A673 (cell line): ENCODE measurements at regions not wholly inside any gene's neighbourhood (a gene's known extent, or its start where the extent isn't known, plus 50 kb on each side); places are given as distances from the start of the nearest gene placed in this dataset.

ENCODE experiments used
- BruUV-seq: library from RNA; stranded (reverse); fragments of 400-500 nt; replicated peaks from 2 replicates; lab custom pipeline; 2021; lab: Mats Ljungman, UMichigan
- CTCF ChIA-PET: fragments of 300-600 bp; sonication (Branson Sonifier 250); formaldehyde crosslinking; loops from one replicate; lab custom pipeline; 2022; ENCODE audit warnings: antibody characterized with exemption; lab: Charles Lee
- POLR2A ChIA-PET: fragments of 300-600 bp; sonication (Branson Sonifier 250); formaldehyde crosslinking; loops from one replicate; lab custom pipeline; 2022; ENCODE audit warnings: antibody characterized with exemption; ENCODE audit not compliant: low non-redundant PET; lab: Charles Lee
- DNase-seq: peaks from one replicate; pipeline ENCODE4 v3.0.0-alpha.2; 2015; ENCODE audit warnings: low spot score
- H3K27ac ChIP-seq: fragments of 200-600 bp; sonication (generic); 2 replicates; pipeline ENCODE4 v1.5.1; 2016; ENCODE audit warnings: mixed run types, low read depth, mild to moderate bottlenecking, mixed read lengths, antibody characterized with exemption, low read length; ENCODE audit not compliant: poor library complexity, severe bottlenecking
- H3K27me3 ChIP-seq: fragments of 200-600 bp; sonication (generic); replicated peaks from 2 replicates; pipeline ENCODE4 v1.6.1; 2017; ENCODE audit warnings: mixed run types, low read depth, mild to moderate bottlenecking, mixed read lengths, antibody characterized with exemption, low read length; ENCODE audit not compliant: insufficient read depth, poor library complexity
- H3K36me3 ChIP-seq: fragments of 200-600 bp; sonication (generic); 2 replicates; pipeline ENCODE4 v1.6.1; 2016; ENCODE audit warnings: mixed run types, mild to moderate bottlenecking, mixed read lengths, antibody characterized with exemption, low read length; ENCODE audit not compliant: insufficient read depth, poor library complexity, severe bottlenecking
- H3K4me1 ChIP-seq: fragments of 200-600 bp; sonication (generic); 2 replicates; pipeline ENCODE4 v1.6.1; 2017; ENCODE audit warnings: mixed run types, mild to moderate bottlenecking, mixed read lengths, antibody characterized with exemption, low read length; ENCODE audit not compliant: insufficient read depth, poor library complexity, severe bottlenecking
- H3K4me3 ChIP-seq: fragments of 200-600 bp; sonication (generic); 2 replicates; pipeline ENCODE4 v1.5.1; 2016; ENCODE audit warnings: low read depth, mixed run types, mild to moderate bottlenecking, mixed read lengths, low read length; ENCODE audit not compliant: poor library complexity, severe bottlenecking
- H3K9me3 ChIP-seq: fragments of 200-600 bp; sonication (generic); 2 replicates; pipeline ENCODE4 v1.6.1; 2016; ENCODE audit warnings: mixed run types, low read depth, mild to moderate bottlenecking, mixed read lengths, antibody characterized with exemption, low read length; ENCODE audit not compliant: poor library complexity, severe bottlenecking
- CTCF ChIP-seq: fragments of 300-800, 200-600 bp; sonication (generic); conservative IDR thresholded peaks from 2 replicates; pipeline ENCODE4 v1.5.1; 2017; ENCODE audit warnings: low read depth, mild to moderate bottlenecking, antibody characterized with exemption, low read length, moderate library complexity, mixed read lengths
- EZH2 ChIP-seq: fragments of 200-600 bp; sonication (generic); IDR thresholded peaks from 2 replicates; pipeline ENCODE4 v1.6.1; 2017; ENCODE audit warnings: borderline replicate concordance, low read depth, mild to moderate bottlenecking, mixed read lengths, antibody characterized with exemption, low read length; ENCODE audit not compliant: poor library complexity, severe bottlenecking
- intact Hi-C: fragments of 100-400 bp; cut with micrococcal nuclease; formaldehyde crosslinking; loops from one replicate; pipeline ENCODE4 v1.10.0; 2022; ENCODE audit not compliant: unreplicated experiment

GRCh38 chr15:77555232-77555631, 77.5 kb downstream of the LINGO1 start:
- Histone ChIP-seq H3K27ac (no peak overlapping the region), H3K9me3 (no peaks in the 10 kb centered on the region), H3K4me3 (no peak overlapping the region), H3K27me3 (no peaks in the 10 kb centered on the region), H3K36me3 (no peaks in the 10 kb centered on the region), H3K4me1 (no peaks in the 10 kb centered on the region)
- CTCF ChIA-PET, result no interaction called here
- TF ChIP-seq EZH2 (no peak), CTCF (no peak)
- intact Hi-C loops, result no loop called here
- DNase-seq, result no peak
- no TSS peak for BruUV-seq
- POLR2A ChIA-PET, result no interaction called here

- DNase-seq, result no peak
- TF ChIP-seq EZH2 (no peak), CTCF (no peak)
- Histone ChIP-seq H3K4me1 (no peaks in the 10 kb centered on the region), H3K4me3 (no peak overlapping the region), H3K36me3 (no peaks in the 10 kb centered on the region), H3K9me3 (no peaks in the 10 kb centered on the region), H3K27ac (no peak overlapping the region), H3K27me3 (no peaks in the 10 kb centered on the region)
- CTCF ChIA-PET, result interaction anchor here (1.2 kb wide), 1 partner anchor 11 kb away, joined by 4 read pairs; no protein-coding TSS in a partner anchor
- BruUV-seq, result no TSS peak
- POLR2A ChIA-PET, result no interaction called here
- intact Hi-C loops, result no loop called here
Measured at GRCh38 chr15:77554306-77555080, 78.2 kb downstream of the LINGO1 start.

- BruUV-seq, result no TSS peak
- peaks cover 2% of the 10 kb centered on the region for H3K4me1 ChIP-seq
- CTCF ChIA-PET, result interaction anchor here (1.2 kb wide), 1 partner anchor 10 kb away, joined by 4 read pairs; no protein-coding TSS in a partner anchor
- DNase-seq, result no peak
- H3K36me3 ChIP-seq, result no peaks in the 10 kb centered on the region
- H3K4me3 ChIP-seq, result no peak overlapping the region
- H3K9me3 ChIP-seq, result no peaks in the 10 kb centered on the region
- H3K27ac ChIP-seq, result no peak overlapping the region
- POLR2A ChIA-PET, result no interaction called here
- no peaks in the 10 kb centered on the region for H3K27me3 ChIP-seq
- no peak for TF ChIP-seq EZH2
- intact Hi-C loops, result no loop called here
Measured at GRCh38 chr15:77553695-77554094, 79.0 kb downstream of the LINGO1 start.
